Omental fat pad (tissue), 3 donors: ENCODE measurements at regions not wholly inside any gene's neighbourhood (a gene's known extent, or its start where the extent isn't known, plus 50 kb on each side); places are given as distances from the start of the nearest gene placed in this dataset.

Source experiments
- ATAC-seq: fragments of 150-250 bp; one replicate; pipeline ENCODE4 v1.9.1; 2016; ENCODE audit warnings: mild to moderate bottlenecking, moderate library complexity; ENCODE audit not compliant: low FRiP score
- DNase-seq: peaks from one replicate; pipeline ENCODE4 v3.0.0-alpha.2; 2019; ENCODE audit warnings: low spot score
- TF ChIP-seq, protein P1 (sequence below), 3 donors: fragments of 450-650 bp; IDR thresholded peaks; one replicate each; pipeline ENCODE4 v1.5.1; 2016 to 2017; ENCODE audit warnings: antibody characterized with exemption in 3 of 3, mild to moderate bottlenecking in 3 of 3, moderate library complexity in 2 of 3

DNA sequence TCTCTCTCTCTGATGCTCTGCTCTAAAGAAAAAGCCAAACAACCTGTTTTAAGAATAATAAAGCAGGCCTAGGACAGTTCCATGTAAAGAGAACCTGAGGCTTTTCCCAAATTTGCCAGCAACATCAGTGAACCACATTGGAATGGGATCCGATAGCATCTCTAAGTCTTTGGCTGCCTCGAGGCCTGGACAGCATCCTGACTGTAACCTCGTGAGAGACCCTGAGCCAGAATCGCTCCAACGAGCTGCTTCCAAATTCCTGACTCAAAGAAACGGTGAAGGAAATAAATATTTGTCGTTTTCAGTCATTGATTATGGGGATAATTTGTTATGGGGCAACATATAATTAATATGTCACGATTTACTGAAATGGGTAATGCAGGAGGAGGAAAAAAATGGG is 1012.8 kb downstream of the ROBO2 start:
- TF ChIP-seq, protein P1, sequence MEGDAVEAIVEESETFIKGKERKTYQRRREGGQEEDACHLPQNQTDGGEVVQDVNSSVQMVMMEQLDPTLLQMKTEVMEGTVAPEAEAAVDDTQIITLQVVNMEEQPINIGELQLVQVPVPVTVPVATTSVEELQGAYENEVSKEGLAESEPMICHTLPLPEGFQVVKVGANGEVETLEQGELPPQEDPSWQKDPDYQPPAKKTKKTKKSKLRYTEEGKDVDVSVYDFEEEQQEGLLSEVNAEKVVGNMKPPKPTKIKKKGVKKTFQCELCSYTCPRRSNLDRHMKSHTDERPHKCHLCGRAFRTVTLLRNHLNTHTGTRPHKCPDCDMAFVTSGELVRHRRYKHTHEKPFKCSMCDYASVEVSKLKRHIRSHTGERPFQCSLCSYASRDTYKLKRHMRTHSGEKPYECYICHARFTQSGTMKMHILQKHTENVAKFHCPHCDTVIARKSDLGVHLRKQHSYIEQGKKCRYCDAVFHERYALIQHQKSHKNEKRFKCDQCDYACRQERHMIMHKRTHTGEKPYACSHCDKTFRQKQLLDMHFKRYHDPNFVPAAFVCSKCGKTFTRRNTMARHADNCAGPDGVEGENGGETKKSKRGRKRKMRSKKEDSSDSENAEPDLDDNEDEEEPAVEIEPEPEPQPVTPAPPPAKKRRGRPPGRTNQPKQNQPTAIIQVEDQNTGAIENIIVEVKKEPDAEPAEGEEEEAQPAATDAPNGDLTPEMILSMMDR (IDR thresholded peaks at IDR 0.05) = no peak
- no peak for ATAC-seq
- no peak for DNase-seq

GRCh38 chr3:78066287-78066686 is 1026.4 kb downstream of the ROBO2 start:
- ATAC-seq (no peak), DNase-seq (no peak)
- TF ChIP-seq, protein P1 (IDR thresholded peaks at IDR 0.05) = no peak

DNA sequence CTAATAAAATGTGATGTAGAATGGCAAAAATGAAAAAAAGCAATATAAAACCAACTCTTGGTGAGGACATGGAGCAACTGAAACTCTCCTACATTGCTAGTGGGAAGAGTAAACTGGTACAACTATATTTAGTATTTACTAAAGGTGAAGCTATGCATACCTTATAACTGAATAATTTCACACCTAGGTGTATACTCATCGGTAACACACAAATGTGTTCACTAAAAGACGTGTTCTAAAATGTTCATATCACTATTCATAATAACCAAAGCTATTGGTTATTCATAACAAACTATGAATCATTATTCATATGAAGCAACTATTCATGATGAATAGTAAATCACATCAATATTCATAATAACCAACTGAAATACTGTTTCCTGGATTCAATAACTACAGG is 1030.3 kb downstream of the ROBO2 start:
- ATAC-seq = no peak
- DNase-seq = no peak
- TF ChIP-seq, protein P1 (IDR thresholded peaks at IDR 0.05) = no peak

DNA sequence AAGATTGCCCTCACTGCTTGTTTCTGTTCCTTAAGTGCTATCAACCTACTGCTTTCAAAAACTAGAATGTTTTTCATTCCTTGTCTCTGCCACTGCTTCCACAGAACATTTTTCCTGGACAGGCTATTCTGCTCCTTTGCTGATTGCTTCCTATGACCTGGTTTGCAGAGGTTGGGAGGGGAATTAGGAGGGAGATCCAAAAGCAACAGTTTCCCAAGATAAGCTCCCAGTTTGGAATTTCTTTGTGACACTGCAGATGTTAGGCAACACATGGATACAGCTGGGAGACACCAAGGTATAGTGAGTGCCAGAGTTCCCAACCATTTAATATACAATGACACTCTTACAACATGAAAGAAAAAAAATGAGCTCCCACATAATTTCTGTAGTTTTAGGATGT is 1036.5 kb downstream of the ROBO2 start:
- ATAC-seq = no peak
- TF ChIP-seq, protein P1 (IDR thresholded peaks at IDR 0.05) = no peak

GRCh38 chr3:78077178-78077577 is 1037.3 kb downstream of the ROBO2 start:
- no peak for ATAC-seq
- TF ChIP-seq, protein P1 (IDR thresholded peaks at IDR 0.05) = no peak

More for the DNA sequence above, 1036.5 kb downstream of the ROBO2 start:
- DNase-seq = no peak

GRCh38 chr3:78077842-78078241 is 1037.9 kb downstream of the ROBO2 start:
- DNase-seq = no peak
- ATAC-seq = no peak
- TF ChIP-seq, protein P1 (IDR thresholded peaks at IDR 0.05) = no peak

More at GRCh38 chr3:78077178-78077577, 1037.3 kb downstream of the ROBO2 start:
- no peak for DNase-seq

DNA sequence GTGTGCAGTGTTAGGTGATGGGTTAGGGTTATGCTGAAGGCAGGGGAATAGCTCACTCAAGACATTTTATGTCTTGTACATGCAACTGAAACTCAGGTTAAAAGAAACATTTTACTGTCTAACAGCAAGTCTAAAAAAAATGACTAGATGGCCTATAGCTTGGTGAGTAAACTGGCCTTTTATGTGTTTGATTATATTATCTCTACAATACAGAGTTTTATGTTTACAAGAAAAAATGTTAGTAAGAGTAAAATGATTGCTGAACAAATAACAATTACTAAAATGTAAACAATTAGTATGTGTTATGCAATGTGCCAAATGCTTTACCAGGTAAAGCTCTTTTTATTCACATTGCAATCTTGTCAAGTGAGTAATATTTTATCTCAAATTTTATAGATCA is 1039.6 kb downstream of the ROBO2 start:
- TF ChIP-seq, protein P1 (IDR thresholded peaks at IDR 0.05) = no peak
- DNase-seq (no peak), ATAC-seq (no peak)
